ENCODE measurements at regions not wholly inside any gene's neighbourhood (a gene's known extent, or its start where the extent isn't known, plus 50 kb on each side); places are given as distances from the start of the nearest gene placed in this dataset.
"Not testable (repeated sequence)": the region's sequence is repeated elsewhere in the genome, so short reads cannot be mapped to it uniquely, and the experiment has no call there.

GRCh38 chr18:1006304-1006703 lies 101.6 kb downstream of the ADCYAP1 start:
- DNase-seq (ENCODE audit: low read depth in 1 of 2, low spot score in 1 of 2): no peak
- in situ Hi-C loops (cut with HindIII; ENCODE audit: low pct_unique_long_range_greater_than_20kb, low sequenced_read_pairs): no loop called here
- TF ChIP-seq JUND (IDR thresholded peaks at IDR 0.05; ENCODE audit: low read depth): no peak

GRCh38 chr18:1006965-1007364 lies 102.3 kb downstream of the ADCYAP1 start:
- no peak for TF ChIP-seq JUND (IDR thresholded peaks at IDR 0.05; ENCODE audit: low read depth)
- in situ Hi-C loops (cut with HindIII; ENCODE audit: low pct_unique_long_range_greater_than_20kb, low sequenced_read_pairs): no loop called here

GRCh38 chr18:1011349-1011748 lies 106.7 kb downstream of the ADCYAP1 start:
- no peak for TF ChIP-seq JUND (IDR thresholded peaks at IDR 0.05; ENCODE audit: low read depth)
- in situ Hi-C loops (cut with HindIII; ENCODE audit: low pct_unique_long_range_greater_than_20kb, low sequenced_read_pairs): no loop called here
- DNase-seq (ENCODE audit: low read depth in 1 of 2, low spot score in 1 of 2): no peak

More at GRCh38 chr18:1006965-1007364, 102.3 kb downstream of the ADCYAP1 start:
- no peak for DNase-seq (ENCODE audit: low read depth in 1 of 2, low spot score in 1 of 2)

- in situ Hi-C loops (cut with HindIII; ENCODE audit: low pct_unique_long_range_greater_than_20kb, low sequenced_read_pairs): no loop called here
- TF ChIP-seq JUND (IDR thresholded peaks at IDR 0.05; ENCODE audit: low read depth): no peak
- no peak for DNase-seq (ENCODE audit: low read depth in 1 of 2, low spot score in 1 of 2)
Measured at GRCh38 chr18:1012775-1013174, 108.1 kb downstream of the ADCYAP1 start.

- in situ Hi-C loops (cut with HindIII; ENCODE audit: low pct_unique_long_range_greater_than_20kb, low sequenced_read_pairs): no loop called here
- DNase-seq (ENCODE audit: low read depth in 1 of 2, low spot score in 1 of 2): no peak
- TF ChIP-seq JUND (IDR thresholded peaks at IDR 0.05; ENCODE audit: low read depth): no peak
Measured at GRCh38 chr18:1013951-1014350, 109.3 kb downstream of the ADCYAP1 start.

- DNase-seq (ENCODE audit: low read depth in 1 of 2, low spot score in 1 of 2): no peak
- no peak for TF ChIP-seq JUND (IDR thresholded peaks at IDR 0.05; ENCODE audit: low read depth)
- in situ Hi-C loops (cut with HindIII; ENCODE audit: low pct_unique_long_range_greater_than_20kb, low sequenced_read_pairs): no loop called here
Measured at GRCh38 chr18:1014509-1014908, 109.8 kb downstream of the ADCYAP1 start.

GRCh38 chr18:1014951-1015624 lies 110.4 kb downstream of the ADCYAP1 start:
- no peak for TF ChIP-seq JUND (IDR thresholded peaks at IDR 0.05; ENCODE audit: low read depth)
- in situ Hi-C loops (cut with HindIII; ENCODE audit: low pct_unique_long_range_greater_than_20kb, low sequenced_read_pairs): no loop called here
- peak in 1 of 2 experiments; percentile 30 for DNase-seq (ENCODE audit: low read depth in 1 of 2, low spot score in 1 of 2)

- no peak for TF ChIP-seq JUND (IDR thresholded peaks at IDR 0.05; ENCODE audit: low read depth)
- DNase-seq (ENCODE audit: low read depth in 1 of 2, low spot score in 1 of 2): no peak
- in situ Hi-C loops (cut with HindIII; ENCODE audit: low pct_unique_long_range_greater_than_20kb, low sequenced_read_pairs): no loop called here
Measured at GRCh38 chr18:1015777-1016176, 111.1 kb downstream of the ADCYAP1 start.

- DNase-seq (ENCODE audit: low read depth in 1 of 2, low spot score in 1 of 2): no peak
- in situ Hi-C loops (cut with HindIII; ENCODE audit: low pct_unique_long_range_greater_than_20kb, low sequenced_read_pairs): no loop called here
- no peak for TF ChIP-seq JUND (IDR thresholded peaks at IDR 0.05; ENCODE audit: low read depth)
Measured at GRCh38 chr18:1017227-1018058, 112.8 kb downstream of the ADCYAP1 start.

GRCh38 chr18:1018181-1018681 lies 113.6 kb downstream of the ADCYAP1 start:
- in situ Hi-C loops (cut with HindIII; ENCODE audit: low pct_unique_long_range_greater_than_20kb, low sequenced_read_pairs): no loop called here
- no peak for TF ChIP-seq JUND (IDR thresholded peaks at IDR 0.05; ENCODE audit: low read depth)
- DNase-seq (ENCODE audit: low read depth in 1 of 2, low spot score in 1 of 2): no peak

- no peak for TF ChIP-seq JUND (IDR thresholded peaks at IDR 0.05; ENCODE audit: low read depth)
- in situ Hi-C loops (cut with HindIII; ENCODE audit: low pct_unique_long_range_greater_than_20kb, low sequenced_read_pairs): no loop called here
- DNase-seq (ENCODE audit: low read depth in 1 of 2, low spot score in 1 of 2): no peak
Measured at GRCh38 chr18:1019191-1019590, 114.5 kb downstream of the ADCYAP1 start.

- TF ChIP-seq JUND (IDR thresholded peaks at IDR 0.05; ENCODE audit: low read depth): no peak
- in situ Hi-C loops (cut with HindIII; ENCODE audit: low pct_unique_long_range_greater_than_20kb, low sequenced_read_pairs): no loop called here
- DNase-seq (ENCODE audit: low read depth in 1 of 2, low spot score in 1 of 2): no peak
Measured at GRCh38 chr18:1020731-1021344, 116.2 kb downstream of the ADCYAP1 start.

- in situ Hi-C loops (cut with HindIII; ENCODE audit: low pct_unique_long_range_greater_than_20kb, low sequenced_read_pairs): no loop called here
- TF ChIP-seq JUND (IDR thresholded peaks at IDR 0.05; ENCODE audit: low read depth): no peak
- no peak for DNase-seq (ENCODE audit: low read depth in 1 of 2, low spot score in 1 of 2)
Measured at GRCh38 chr18:1026930-1027329, 122.3 kb downstream of the ADCYAP1 start.

- in situ Hi-C loops (cut with HindIII; ENCODE audit: low pct_unique_long_range_greater_than_20kb, low sequenced_read_pairs); DNase-seq (ENCODE audit: low read depth in 1 of 2, low spot score in 1 of 2): not testable (repeated sequence)
Measured at GRCh38 chr18:1033092-1033491, 128.4 kb downstream of the ADCYAP1 start.
